GM21360 (cell line): ENCODE measurements at regions not wholly inside any gene's neighbourhood (a gene's known extent, or its start where the extent isn't known, plus 50 kb on each side); places are given as distances from the start of the nearest gene placed in this dataset.

Source experiments
- ATAC-seq: cut with Tn5 transposase; IDR thresholded peaks from one replicate; pipeline ENCODE4 v1.9.1; 2021; ENCODE audit warnings: mild to moderate bottlenecking, moderate library complexity; ENCODE audit not compliant: unreplicated experiment

GRCh38 chr22:49574881-49575702, 252.6 kb downstream of the BRD1 start:
- ATAC-seq, result no peak

DNA sequence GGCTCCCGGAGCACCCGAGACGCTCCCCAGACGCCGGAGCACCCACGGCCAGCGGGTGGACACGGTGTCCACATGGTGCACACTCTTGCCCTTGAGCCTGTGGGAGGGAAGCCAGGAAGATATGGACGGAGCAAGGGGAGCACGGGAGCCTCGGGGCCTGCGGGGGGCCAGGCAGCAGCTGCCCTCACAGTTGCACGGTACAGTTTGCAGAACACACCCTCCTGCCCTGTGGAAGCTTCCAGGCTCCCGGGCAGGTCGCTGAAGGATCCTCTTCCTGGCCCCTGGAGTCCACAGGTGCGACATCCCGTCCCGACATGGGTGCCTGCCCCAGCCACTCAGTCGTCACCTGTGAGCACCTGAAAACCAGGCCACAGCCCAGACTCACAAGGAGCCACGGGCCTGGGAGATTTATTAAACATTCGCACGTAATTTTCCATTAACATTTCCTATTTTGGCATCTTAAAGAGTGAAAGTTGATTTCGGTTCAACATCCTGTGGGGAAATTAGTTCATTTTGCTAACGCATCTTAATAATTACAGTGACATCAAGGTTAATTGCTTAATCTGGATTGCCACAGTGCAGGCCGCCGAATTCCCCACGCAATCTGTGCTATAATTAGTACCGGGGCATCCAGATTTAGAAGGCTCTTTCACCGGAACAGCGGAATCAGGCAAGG, 253.3 kb downstream of the BRD1 start:
- ATAC-seq, result no peak

GRCh38 chr22:49573109-49573765, 254.4 kb downstream of the BRD1 start:
- no peak for ATAC-seq

GRCh38 chr22:49571326-49571725, 256.3 kb downstream of the BRD1 start:
- no peak for ATAC-seq

DNA sequence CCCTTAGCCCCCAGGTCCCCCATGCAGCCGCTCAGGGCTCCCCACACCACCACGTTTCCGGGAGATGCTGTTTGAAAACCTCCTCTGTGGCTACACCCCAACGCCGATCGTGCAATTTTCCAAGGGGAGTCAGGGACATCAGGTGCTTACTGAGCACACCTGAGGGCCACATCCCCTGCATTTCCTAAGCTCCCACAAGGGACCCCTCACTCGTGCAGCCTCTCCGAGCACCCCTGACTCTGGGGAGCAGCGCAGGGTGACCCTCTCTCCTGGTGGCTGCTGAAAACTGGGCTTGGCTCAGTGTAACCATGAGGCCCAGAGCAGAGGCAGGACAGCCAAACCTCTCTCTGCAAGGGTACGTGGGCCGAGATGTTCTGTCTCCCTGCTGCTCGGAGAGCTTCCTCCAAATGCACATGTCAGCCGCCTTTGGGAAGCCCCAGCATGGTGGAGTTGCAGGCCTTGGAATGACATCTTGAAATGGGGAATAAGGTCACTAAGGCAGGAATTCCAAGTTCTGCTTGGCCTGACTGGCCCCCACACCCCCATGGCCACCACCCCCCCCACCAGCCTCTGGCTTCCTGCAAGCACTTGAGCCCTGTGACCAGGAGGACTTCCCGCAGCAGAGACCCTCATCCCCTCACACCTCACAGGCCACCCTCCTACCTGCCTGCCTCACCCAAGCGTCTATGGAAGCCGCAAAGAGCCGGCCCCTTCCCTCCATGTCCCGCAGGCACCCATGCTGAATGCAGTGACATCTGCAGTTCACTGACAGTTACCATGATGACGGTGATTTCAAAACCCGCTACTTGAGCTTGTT, 257.4 kb downstream of the BRD1 start:
- ATAC-seq, result no peak

GRCh38 chr22:49569286-49570031, 258.2 kb downstream of the BRD1 start:
- no peak for ATAC-seq

GRCh38 chr22:49568751-49569285, 258.9 kb downstream of the BRD1 start:
- no peak for ATAC-seq

DNA sequence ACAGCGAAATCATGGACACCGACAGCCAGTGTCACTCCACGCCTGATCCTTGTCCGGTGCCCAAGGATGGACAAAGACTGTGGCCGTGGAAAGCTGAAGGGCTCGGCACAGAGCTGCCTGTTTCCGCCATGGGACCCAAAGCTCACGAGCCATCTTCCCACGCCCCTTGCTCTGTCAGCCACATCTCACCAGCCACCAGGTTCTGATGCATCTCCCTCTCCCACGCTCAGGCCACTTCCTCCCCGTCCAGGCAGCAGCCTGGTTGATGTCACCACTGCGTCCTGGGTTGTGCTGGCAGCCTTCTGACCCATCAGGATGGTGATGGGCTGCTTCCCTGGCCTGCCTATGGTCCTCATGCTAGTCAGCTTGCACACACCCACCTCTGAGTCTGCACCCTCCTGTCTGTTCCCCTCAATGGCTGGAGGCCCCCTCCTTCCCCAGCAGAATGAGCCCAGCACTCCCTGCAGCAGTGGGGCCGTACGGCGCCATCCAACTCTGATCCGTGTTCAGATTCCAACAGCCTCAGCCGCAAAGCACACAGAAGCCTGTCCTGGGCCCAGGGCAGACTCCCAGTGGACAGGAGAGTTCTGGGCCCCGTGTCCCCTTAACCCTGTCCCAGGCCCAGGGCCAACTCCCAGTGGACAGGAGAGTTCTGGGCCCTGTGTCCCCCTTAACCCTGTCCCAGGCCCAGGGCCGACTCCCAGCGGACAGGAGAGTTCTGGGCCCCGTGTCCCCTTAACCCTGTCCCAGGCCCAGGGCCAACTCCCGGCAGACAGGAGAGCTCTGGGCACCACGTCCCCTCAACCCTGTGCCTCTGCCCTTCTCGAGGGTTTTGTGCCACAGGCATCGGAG, 259.5 kb downstream of the BRD1 start:
- ATAC-seq, result no peak

GRCh38 chr22:49566693-49567092, 261.0 kb downstream of the BRD1 start:
- no peak for ATAC-seq

DNA sequence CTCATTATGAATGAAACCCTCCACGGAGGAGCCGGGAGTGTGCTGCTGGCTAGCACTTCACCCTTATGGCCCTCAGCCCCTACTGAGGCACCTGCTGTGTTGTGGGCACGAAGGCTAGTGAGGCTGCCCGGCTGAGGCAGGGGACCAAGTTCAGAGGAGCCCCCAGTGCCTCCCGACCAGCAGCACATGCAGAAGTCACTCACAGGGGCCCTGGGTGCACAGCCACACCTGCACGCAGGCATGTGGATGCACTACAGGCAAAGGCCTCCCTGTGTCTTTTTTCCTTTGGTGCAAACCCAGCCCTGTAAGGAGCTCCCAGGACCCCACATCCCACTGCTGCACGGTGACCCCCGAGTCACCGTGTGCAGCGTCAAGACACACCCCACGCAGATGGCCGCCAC, 261.5 kb downstream of the BRD1 start:
- no peak for ATAC-seq

DNA sequence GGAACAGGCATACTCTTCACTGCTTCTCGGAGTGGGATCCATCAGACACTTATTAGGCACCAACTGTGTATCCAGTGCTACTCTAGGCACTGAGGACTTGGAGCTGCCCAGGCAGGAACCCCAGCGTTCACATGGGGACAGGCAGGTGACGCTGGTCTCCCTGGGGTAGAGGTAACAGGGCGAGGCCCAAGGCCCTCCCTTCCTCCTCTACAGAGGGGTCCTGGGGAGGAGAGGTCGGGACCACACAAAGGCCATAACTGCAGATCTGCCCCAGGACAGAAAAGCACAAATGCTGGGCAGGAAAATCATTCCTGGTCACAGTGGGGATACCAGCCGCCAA, 262.2 kb downstream of the BRD1 start:
- ATAC-seq, result no peak

DNA sequence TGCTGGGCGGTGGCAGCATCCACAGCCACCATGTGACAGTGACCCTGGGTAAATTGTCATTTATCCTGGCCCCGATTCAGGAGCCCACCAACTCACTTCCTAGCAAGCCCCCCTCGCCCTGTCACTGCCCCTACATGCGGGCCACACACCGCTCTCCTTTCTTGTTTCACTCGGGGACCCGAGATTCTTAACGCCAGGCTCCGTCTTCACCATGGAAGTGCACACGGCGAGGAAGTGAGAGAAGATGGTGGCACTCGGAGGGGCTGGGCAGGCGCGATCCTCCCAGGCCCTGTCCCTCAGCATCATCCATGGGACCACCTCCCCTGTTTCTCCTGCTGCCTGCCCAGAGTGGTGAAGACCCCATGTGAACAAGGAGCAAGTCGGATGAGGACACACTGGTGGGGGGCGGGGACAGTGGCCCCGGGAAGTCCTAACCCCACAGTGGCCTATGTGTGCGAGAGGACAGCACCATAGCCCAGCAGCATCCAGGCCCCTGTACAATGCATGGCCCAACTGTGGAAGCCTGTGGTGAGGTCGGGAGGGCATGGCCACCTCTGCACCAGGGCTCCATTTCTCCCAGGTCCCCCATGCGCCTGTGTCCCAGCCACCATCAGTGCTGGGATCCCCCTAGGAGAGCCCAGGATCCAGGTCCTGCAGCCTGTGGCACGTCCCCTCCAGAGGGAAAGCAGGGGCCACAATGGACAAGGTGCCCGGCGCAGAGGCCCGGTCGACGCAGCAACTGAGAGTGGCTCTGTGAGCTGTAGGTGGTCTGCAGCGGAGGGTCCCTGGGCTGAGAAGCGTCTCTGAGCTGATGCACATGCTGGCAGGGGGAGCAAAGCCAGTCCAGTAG, 262.8 kb downstream of the BRD1 start:
- no peak for ATAC-seq

DNA sequence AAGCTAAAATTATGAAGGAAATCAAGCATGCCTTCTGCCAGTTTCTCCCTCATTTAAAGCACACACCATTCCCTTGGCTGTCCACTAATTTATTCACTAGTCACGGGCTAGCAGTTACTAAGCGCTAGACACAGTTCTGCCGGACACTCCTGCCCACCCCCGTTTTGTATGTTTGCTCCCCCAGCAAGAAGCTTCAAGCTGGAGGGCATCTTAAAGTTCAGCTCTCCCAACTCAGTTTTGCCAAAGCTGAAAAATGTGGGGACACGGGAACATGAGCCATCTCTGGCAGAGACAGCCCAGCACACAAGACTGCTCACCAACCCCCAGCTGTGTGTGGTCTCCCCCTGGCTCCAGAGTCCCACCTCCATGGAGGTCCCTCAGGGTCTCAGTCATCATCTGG, 263.6 kb downstream of the BRD1 start:
- ATAC-seq, result no peak

DNA sequence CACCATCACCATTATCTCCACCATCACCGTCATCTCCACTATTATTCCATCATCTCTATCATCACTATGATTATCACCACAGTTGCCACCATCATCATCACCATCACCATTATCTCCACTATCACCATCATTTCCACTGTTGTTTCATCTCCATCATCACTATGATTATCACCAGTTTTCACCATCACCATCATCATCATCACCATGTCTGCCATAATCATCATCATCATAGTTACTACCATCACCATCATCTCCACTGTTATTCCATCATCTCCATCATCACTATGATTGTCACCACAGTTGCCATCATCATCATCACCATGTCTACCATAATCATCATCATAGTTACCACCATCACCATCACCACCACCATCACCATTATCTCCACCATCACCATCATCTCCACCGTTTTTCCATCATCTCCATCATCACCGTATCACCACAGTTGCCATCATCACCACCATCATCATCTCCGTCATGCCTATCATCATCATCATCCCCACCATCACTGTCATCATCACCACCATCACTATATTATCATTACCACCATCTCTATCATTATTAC, 264.9 kb downstream of the BRD1 start:
- ATAC-seq, result no peak

DNA sequence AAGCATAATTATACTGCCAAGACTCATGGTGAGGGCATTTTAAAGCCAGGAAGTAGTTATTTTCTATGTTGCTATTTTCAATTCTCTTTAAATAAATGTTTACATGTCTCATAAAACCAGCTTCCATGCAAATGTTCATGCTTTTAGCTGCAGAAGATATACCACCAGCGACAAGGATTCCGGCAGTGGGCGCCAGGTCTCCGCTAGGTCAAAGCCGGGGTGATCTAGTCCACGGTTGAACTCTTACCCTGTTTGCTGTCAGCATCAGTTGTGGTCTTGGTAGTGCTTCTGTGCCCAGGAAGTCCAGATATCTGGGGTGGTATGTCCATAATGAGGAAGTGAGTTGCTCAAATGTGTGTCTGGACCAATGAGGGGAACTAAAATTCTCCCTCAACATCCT, 265.7 kb downstream of the BRD1 start:
- no peak for ATAC-seq

GRCh38 chr22:49561338-49561737, 266.3 kb downstream of the BRD1 start:
- no peak for ATAC-seq

- ATAC-seq, result no peak
Observed at GRCh38 chr22:49555526-49555925, 272.1 kb downstream of the BRD1 start.

DNA sequence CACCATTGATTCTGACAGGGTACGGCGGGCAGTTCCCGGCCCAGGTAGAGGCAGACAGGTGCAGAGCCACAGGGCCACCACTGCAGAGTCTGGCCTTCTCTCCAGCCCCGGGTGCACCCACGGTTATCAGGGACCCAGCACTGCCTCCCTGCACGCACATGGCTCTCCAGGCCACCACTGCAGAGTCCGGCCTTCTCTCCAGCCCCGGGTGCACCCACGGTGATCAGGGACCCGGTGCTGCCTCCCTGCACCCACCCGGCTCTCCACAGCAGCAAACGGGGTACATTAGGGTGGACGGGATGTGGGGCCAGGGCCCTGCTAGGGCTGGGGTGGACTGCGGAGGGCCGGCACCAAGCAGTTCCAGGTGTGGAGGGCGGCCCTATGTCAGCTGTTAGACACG, 272.9 kb downstream of the BRD1 start:
- ATAC-seq, result no peak
